ENCODE measurements at regions not wholly inside any gene's neighbourhood (a gene's known extent, or its start where the extent isn't known, plus 50 kb on each side); places are given as distances from the start of the nearest gene placed in this dataset.
"Not testable (repeated sequence)": the region's sequence is repeated elsewhere in the genome, so short reads cannot be mapped to it uniquely, and the experiment has no call there.

- no peaks in the 10 kb centered on the region for H4K20me1 ChIP-seq (ENCODE audit: insufficient read depth, low read length)
- H3K27me3 ChIP-seq (ENCODE audit: insufficient read depth, low read length) = no peaks in the 10 kb centered on the region
- H3K4me3 ChIP-seq (ENCODE audit: insufficient read depth, low read length) = no peak overlapping the region
- H3K9me3 ChIP-seq (ENCODE audit: low read depth, low read length) = no peaks in the 10 kb centered on the region
- no peak overlapping the region for H3K27ac ChIP-seq (ENCODE audit: low read depth, low read length)
- no peaks in the 10 kb centered on the region for H3K4me1 ChIP-seq (ENCODE audit: insufficient read depth, low read length)
- no peak for TF ChIP-seq CTCF (IDR thresholded peaks at IDR 0.05; ENCODE audit: extremely low read depth, low read depth, low read length)
- no peak overlapping the region for H3K4me2 ChIP-seq (ENCODE audit: insufficient read depth, low read length)
- no peak overlapping the region for H2AFZ ChIP-seq (ENCODE audit: low read length)
- H3K79me2 ChIP-seq (ENCODE audit: insufficient read depth, low read length) = no peaks in the 10 kb centered on the region
- no peak for DNase-seq (ENCODE audit: insufficient read length, low spot score, missing footprints)
- no peaks in the 10 kb centered on the region for H3K36me3 ChIP-seq (ENCODE audit: insufficient read depth, low read length)
Measured at GRCh38 chrX:76509775-76510174, 82.3 kb downstream of the MAGEE1 start.

- Histone ChIP-seq H3K27ac (ENCODE audit: low read depth, low read length) (no peak overlapping the region), H3K27me3 (ENCODE audit: insufficient read depth, low read length) (no peaks in the 10 kb centered on the region), H3K4me1 (ENCODE audit: insufficient read depth, low read length) (no peaks in the 10 kb centered on the region), H3K79me2 (ENCODE audit: insufficient read depth, low read length) (no peaks in the 10 kb centered on the region), H3K4me3 (ENCODE audit: insufficient read depth, low read length) (no peak overlapping the region), H3K36me3 (ENCODE audit: insufficient read depth, low read length) (no peaks in the 10 kb centered on the region), H3K4me2 (ENCODE audit: insufficient read depth, low read length) (no peak overlapping the region), H2AFZ (ENCODE audit: low read length) (no peak overlapping the region), H4K20me1 (ENCODE audit: insufficient read depth, low read length) (no peaks in the 10 kb centered on the region), H3K9me3 (ENCODE audit: low read depth, low read length) (no peaks in the 10 kb centered on the region)
- no peak for TF ChIP-seq CTCF (IDR thresholded peaks at IDR 0.05; ENCODE audit: extremely low read depth, low read depth, low read length)
- no peak for DNase-seq (ENCODE audit: insufficient read length, low spot score, missing footprints)
Measured at GRCh38 chrX:76517544-76517943, 90.0 kb downstream of the MAGEE1 start.

GRCh38 chrX:76520273-76521054 lies 93.0 kb downstream of the MAGEE1 start:
- no peak overlapping the region for H3K27ac ChIP-seq (ENCODE audit: low read depth, low read length)
- no peaks in the 10 kb centered on the region for H3K36me3 ChIP-seq (ENCODE audit: insufficient read depth, low read length)
- peak; percentile 38 for DNase-seq (ENCODE audit: insufficient read length, low spot score, missing footprints)
- H3K4me2 ChIP-seq (ENCODE audit: insufficient read depth, low read length) = no peak overlapping the region
- H3K79me2 ChIP-seq (ENCODE audit: insufficient read depth, low read length) = no peaks in the 10 kb centered on the region
- H3K9me3 ChIP-seq (ENCODE audit: low read depth, low read length) = no peaks in the 10 kb centered on the region
- TF ChIP-seq CTCF (IDR thresholded peaks at IDR 0.05; ENCODE audit: extremely low read depth, low read depth, low read length) = no peak
- H3K4me1 ChIP-seq (ENCODE audit: insufficient read depth, low read length) = no peaks in the 10 kb centered on the region
- no peaks in the 10 kb centered on the region for H3K27me3 ChIP-seq (ENCODE audit: insufficient read depth, low read length)
- H3K4me3 ChIP-seq (ENCODE audit: insufficient read depth, low read length) = no peak overlapping the region
- no peaks in the 10 kb centered on the region for H4K20me1 ChIP-seq (ENCODE audit: insufficient read depth, low read length)
- H2AFZ ChIP-seq (ENCODE audit: low read length) = no peak overlapping the region

- H3K27ac ChIP-seq (ENCODE audit: low read depth, low read length); H3K9me3 ChIP-seq (ENCODE audit: low read depth, low read length); H3K4me2 ChIP-seq (ENCODE audit: insufficient read depth, low read length); H3K36me3 ChIP-seq (ENCODE audit: insufficient read depth, low read length); H2AFZ ChIP-seq (ENCODE audit: low read length); H3K27me3 ChIP-seq (ENCODE audit: insufficient read depth, low read length); H4K20me1 ChIP-seq (ENCODE audit: insufficient read depth, low read length); H3K4me3 ChIP-seq (ENCODE audit: insufficient read depth, low read length); DNase-seq (ENCODE audit: insufficient read length, low spot score, missing footprints); H3K4me1 ChIP-seq (ENCODE audit: insufficient read depth, low read length); H3K79me2 ChIP-seq (ENCODE audit: insufficient read depth, low read length): not testable (repeated sequence)
Measured at GRCh38 chrX:76535675-76536074, 108.2 kb downstream of the MAGEE1 start.
